HG03066 (cell line): ENCODE measurements at regions not wholly inside any gene's neighbourhood (a gene's known extent, or its start where the extent isn't known, plus 50 kb on each side); places are given as distances from the start of the nearest gene placed in this dataset.

Source experiments
- ATAC-seq: cut with Tn5 transposase; IDR thresholded peaks from one replicate; pipeline ENCODE4 v1.9.1; 2021; ENCODE audit warnings: low read depth; ENCODE audit not compliant: unreplicated experiment

- no peak for ATAC-seq
These were observed 824.1 kb upstream of the IGFBP3 start for GRCh38 chr7:46744957-46745706.

GRCh38 chr7:46742601-46743000, 821.5 kb upstream of the IGFBP3 start:
- ATAC-seq = no peak

GRCh38 chr7:46741938-46742540, 821.0 kb upstream of the IGFBP3 start:
- no peak for ATAC-seq

GRCh38 chr7:46741181-46741580, 820.1 kb upstream of the IGFBP3 start:
- ATAC-seq = no peak

- ATAC-seq = no peak
These were observed 818.6 kb upstream of the IGFBP3 start for GRCh38 chr7:46739518-46740234.

GRCh38 chr7:46738796-46739195, 817.7 kb upstream of the IGFBP3 start:
- ATAC-seq = no peak

- no peak for ATAC-seq
These were observed 817.1 kb upstream of the IGFBP3 start for GRCh38 chr7:46738165-46738564.

- ATAC-seq = no peak
These were observed 804.8 kb upstream of the IGFBP3 start for GRCh38 chr7:46725838-46726237.

- ATAC-seq = no peak
These were observed 804.1 kb upstream of the IGFBP3 start for GRCh38 chr7:46725136-46725535.

GRCh38 chr7:46723742-46724141, 802.7 kb upstream of the IGFBP3 start:
- ATAC-seq = no peak

GRCh38 chr7:46723003-46723402, 801.9 kb upstream of the IGFBP3 start:
- no peak for ATAC-seq

GRCh38 chr7:46720761-46721160, 799.7 kb upstream of the IGFBP3 start:
- no peak for ATAC-seq

- no peak for ATAC-seq
These were observed 798.5 kb upstream of the IGFBP3 start for GRCh38 chr7:46719616-46720015.

- ATAC-seq = no peak
These were observed 795.9 kb upstream of the IGFBP3 start for GRCh38 chr7:46716926-46717325.

GRCh38 chr7:46715579-46715978, 794.5 kb upstream of the IGFBP3 start:
- no peak for ATAC-seq

- no peak for ATAC-seq
These were observed 793.8 kb upstream of the IGFBP3 start for GRCh38 chr7:46714904-46715303.

- ATAC-seq = no peak
These were observed 793.0 kb upstream of the IGFBP3 start for GRCh38 chr7:46713868-46714596.

GRCh38 chr7:46710927-46711326, 789.9 kb upstream of the IGFBP3 start:
- ATAC-seq = no peak

- ATAC-seq = no peak
These were observed 786.9 kb upstream of the IGFBP3 start for GRCh38 chr7:46707973-46708372.

- no peak for ATAC-seq
These were observed 784.5 kb upstream of the IGFBP3 start for GRCh38 chr7:46705386-46706255.
